ENCODE measurements at regions not wholly inside any gene's neighbourhood (a gene's known extent, or its start where the extent isn't known, plus 50 kb on each side); places are given as distances from the start of the nearest gene placed in this dataset.
"Not testable (repeated sequence)": the region's sequence is repeated elsewhere in the genome, so short reads cannot be mapped to it uniquely, and the experiment has no call there.

DNA sequence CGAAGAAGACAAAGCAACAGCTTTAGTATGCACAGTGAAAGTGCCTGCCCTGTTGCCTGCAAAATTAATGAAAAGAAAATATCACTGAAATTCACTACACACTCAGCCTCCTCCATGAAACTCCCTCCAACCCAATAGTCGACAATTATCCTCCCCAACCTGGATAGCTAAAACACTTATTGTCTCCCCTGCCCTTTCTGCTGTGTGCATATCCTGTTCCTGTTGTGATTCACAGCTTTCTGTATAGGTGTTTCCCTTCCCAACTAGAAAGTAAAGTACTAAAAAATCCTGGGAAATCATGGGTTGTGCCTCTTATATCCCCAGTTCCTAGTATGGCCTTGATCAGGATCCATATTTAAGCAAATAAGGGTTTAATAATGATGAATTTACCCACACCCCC is 412.1 kb downstream of the LTN1 start:
- no peak for DNase-seq

DNA sequence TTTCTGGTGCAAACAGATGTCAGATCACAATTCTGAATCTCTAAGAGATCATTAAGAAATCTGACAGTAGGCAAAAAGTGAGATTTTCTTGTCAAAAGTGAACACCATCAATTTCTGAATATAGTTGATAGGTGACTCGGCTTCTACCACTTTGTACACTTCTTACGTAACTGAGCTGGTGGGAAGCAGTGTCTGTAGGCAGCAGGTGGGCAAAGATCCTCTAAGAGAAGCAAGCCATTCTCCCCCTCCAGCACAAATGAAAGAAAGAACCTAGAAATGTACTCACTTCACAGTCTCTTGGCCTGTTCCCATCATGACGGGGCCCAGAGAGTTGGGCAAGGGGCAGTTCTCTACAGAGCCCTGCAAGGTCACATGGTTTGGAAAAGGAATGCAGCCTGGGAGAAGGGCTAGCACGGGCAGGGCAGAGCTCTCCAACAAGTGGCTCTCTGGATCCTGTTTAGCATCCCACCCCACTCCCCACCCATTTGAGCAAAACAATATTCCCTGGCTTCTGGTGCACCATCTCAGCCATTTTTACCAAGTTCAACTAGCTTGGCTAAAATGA is 412.6 kb downstream of the LTN1 start:
- no peak for DNase-seq

DNA sequence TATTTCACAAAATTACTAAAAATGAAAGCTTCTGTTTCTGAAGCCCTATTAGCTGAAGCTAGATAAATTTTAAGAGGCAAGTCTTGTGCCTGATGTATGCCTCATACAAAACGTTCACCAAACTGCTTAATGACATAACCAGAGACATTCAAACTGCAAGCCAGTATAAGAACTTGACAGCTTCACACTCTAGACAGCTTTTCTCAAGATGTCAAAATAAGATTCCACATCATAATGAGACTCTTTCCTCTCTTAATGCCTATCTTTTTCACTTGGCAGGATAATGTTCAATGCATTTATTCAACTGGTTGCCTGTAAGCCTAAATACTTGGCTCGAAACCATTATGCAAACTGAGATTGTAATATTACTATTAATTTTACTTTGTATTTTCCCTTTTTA is 424.0 kb downstream of the LTN1 start:
- DNase-seq, result no peak

DNA sequence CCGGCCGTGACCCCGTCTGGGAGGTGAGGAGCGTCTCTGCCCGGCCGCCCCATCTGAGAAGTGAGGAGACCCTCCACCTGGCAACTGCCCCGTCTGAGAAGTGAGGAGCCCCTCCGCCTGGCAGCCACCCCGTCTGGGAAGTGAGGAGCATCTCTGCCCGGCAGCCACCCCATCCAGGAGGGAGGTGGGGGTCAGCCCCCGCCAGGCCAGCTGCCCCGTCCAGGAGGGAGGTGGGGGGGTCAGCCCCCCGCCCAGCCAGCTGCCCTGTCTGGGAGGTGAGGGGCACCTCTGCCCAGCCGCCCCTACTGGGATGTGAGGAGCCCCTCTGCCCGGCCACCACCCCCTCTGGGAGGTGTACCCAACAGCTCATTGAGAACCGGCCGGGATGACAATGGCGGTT is 428.7 kb downstream of the LTN1 start:
- not testable (repeated sequence) for DNase-seq

DNA sequence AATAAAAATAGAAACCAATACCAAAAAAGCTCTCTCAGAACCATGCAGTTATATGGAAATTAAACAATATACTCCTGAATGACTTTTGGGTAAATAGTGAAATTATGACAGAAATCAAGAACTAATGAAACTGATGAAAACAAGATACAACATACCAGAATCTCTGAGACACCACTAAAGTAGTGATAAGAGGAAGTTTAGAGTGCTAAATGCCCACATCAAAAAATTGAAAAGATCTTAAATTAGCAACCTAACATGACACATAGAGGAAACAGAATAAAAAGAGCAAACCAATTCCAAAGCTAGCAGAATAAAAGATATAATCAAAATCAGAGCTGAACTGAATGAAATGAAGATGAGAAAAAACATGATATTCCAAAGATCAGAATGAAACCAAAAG is 430.9 kb downstream of the LTN1 start:
- DNase-seq, result no peak

DNA sequence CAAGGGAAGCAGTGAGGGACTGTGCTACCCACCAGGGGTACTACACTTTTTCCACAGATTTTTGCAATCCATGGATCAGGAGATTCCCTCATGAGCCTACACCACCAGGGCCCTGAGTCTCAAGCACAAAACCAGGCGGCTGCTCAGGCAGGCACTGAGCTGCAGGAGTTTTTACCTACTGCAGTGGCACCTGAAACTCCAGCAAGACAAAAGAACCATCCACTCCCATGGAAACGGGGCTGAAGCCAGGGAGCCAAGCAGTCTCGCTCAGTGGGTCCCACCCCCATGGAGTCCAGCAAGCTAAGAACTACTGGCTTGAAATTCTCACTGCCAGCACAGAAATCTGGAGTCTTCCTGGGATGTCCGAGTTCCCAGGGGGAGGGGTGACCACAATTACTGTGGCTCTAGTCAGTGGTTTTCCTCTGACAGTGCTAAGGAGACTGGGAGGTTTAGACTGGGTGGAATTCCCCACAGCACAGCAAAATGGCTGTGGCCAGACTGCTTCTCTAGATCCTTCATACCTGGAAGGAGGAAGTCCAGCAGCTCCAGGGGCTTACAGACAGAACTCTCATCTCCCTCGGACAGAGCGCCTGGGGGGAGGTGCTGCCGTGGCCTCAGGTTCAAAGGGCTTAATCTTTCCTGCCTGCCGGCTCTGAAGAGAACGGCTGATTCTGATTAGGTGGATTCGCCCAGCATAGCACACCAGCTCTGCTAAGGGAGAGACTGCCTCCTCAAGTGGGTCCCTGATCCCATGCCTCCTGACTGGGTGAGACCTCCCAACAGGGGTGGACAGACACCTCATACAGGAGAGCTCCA is 437.8 kb downstream of the LTN1 start:
- DNase-seq, result no peak

DNA sequence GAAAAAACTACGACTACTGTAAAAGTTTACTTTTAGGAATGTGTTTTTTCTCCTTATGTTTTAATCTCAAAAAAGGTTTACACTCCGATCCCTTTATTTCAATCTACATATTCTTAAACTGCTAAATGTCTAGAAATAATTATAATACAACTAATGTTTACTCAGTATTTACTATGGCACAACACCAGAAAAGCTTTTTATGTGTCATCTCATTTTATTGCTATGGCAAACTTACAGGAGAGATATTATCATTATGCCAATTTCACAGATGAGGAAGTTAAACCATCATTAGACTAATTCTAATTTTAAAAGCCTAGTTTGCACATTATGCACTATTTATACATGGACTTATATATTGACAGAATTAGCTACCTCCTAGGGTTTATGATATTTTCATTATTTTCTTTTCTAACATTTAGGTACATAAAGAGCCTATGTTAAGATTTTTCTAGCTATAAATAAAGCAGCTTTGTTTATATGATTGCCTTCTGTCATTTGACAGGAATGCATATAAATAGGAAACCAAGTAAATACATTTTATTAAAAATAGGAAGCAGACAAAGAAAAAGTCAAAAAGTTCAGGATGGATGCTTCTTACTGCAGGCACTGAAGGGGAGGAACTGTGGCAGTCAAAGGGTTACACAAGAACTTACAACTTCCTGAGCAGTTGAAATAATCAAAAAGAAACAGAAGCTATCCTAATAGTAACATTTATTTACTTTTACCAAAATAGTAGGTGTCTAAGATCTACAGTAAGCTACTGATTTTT is 442.4 kb downstream of the LTN1 start:
- DNase-seq, result no peak

DNA sequence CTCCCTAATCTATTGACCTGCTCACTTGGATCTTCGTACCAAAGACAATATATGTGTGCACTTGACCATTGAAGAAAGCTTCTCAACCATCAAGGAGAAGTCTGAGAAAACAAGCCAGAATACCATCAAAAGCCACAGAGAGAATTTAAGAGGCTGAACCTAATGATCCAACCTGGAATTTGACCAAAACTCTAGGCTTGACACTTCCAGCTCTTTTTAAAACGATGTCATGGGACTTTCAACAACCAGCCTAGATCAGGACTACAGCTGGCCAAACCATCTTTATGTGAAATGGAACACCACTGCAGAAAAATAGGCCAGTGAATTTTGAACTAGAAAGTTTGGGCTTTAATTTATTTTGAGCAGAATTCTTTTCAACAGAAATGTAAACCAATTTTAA is 444.4 kb downstream of the LTN1 start:
- DNase-seq, result no peak

DNA sequence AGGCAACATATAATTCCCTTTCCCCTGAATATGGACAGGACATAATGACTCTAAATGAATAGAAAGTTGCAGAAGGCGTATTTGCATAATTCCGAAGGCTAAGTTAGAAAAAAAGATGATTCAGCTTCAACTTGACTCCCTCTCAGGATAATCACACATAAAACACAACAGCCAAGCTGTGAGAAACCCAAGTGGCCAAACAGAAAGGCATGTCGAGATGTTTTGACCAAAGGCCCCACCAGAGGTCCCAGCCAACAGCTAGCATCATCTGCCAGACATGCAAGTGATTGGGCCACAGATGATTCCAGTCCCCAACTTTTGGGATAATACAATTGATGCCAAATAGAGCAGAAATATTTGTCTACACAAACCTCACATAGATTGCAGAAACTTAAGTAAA is 444.9 kb downstream of the LTN1 start:
- no peak for DNase-seq

DNA sequence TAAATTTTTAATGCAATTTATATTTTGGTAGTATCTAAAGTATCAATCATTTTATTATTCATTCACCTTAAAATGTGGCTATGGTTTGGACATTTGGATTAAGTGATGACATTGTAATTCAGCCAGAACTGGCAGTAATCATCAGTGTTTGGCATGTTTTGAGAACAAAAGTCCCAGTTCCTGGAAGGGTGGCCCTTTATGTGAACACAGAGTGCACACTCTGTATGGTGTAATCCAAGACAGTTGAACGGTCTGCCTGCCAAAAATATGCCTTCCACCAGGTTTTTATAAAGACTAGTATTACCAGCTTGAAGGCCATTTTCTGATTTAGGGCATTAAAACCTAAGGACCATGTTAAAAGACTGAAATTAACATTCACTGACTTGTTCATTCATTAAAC is 448.7 kb downstream of the LTN1 start:
- DNase-seq, result no peak

DNA sequence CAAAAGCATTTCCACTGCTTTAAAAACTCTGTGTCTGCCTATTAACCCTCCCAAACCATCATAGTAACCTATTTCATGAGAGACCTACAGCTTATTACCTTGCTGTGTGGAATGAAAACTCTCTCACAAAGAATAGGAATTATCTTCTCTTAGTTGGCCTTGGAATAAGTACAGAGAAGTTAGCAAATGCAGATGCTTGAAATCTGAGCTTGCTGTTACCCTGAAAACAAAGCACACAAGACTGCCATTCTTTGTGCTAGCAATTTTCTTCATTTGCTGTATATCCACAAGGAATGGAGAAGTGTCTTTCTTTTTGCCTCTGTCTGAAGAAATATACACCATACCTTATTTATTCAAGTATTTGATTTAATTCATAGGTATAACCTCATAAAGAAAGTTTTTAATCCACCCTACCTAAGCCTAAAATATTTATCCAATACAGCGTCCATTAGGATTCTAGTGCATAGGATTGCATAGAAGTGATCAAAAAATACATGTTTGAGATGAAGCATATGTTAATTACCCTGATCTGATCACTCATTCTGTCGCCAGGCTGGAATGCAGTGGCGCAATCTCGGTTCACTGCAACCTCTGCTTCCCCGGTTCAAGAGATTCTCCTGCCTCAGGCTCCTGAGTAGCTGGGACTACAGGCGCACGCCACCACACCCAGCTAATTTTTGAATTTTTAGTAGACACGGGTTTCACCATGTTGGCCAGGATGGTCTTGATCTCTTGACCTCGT is 451.1 kb downstream of the LTN1 start:
- no peak for DNase-seq

DNA sequence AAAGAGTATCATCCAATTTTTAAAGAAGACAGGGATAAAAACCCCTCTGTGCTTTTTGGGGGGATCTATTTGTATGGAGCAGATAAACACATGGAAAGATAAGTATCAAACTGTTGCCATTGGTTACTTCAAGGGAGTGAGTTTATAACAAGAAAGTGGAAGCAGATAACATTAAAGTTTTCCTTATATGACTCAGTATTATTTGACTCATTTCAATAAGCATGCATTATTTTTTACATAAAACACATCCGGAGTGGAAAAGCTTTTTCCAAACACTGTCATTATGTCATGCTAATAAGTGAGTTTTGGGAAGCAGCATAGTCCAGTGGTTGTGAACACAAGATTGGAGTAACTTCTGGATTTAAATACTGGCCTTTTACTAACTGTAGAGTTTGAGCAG is 452.2 kb downstream of the LTN1 start:
- DNase-seq, result no peak

DNA sequence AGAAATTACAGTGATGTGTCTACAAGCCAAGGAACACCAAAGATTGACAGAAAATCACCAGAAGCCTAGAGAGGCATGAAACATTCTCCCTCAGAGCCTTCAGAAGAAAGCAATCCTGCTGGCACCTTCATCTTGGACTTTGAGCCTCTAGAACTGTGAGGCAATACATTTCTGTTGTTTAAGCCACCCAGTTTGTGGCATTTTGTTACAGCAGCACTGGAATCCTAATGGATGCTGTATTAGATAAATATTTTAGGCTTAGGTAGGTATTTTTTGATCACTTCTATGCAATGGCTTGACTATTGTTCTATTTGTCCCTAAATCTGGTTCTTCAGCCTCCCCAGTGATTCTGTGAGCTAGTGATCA is 453.1 kb downstream of the LTN1 start:
- DNase-seq, result no peak

DNA sequence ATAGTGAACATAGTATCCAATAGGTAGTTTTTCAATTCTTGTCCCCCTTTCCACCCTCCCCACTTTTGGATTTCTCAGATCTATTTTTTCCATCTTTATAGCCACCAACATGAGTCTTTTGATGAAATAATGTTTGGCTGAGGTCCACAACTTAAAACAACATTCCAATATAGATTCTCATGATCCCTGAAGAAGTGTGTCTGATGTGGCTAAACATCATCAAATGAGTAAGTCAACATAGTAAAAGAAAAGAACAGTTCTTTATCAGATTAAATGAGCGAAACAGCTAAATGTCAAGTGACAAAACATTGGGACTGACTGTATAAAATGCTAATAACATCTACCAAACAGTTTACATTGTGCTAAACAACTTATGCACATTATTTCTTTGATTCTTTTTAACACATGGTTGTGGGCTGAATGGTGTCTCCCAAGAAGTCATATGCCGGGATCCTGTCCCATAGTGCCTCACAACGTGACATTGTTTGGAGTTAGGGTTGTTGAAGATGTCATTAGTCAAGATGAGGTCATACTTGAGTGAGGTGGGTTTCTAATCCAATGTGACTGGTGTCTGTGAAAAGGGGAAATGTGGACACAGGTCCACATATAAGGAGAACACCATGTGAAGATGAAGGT is 453.6 kb downstream of the LTN1 start:
- no peak for DNase-seq

DNA sequence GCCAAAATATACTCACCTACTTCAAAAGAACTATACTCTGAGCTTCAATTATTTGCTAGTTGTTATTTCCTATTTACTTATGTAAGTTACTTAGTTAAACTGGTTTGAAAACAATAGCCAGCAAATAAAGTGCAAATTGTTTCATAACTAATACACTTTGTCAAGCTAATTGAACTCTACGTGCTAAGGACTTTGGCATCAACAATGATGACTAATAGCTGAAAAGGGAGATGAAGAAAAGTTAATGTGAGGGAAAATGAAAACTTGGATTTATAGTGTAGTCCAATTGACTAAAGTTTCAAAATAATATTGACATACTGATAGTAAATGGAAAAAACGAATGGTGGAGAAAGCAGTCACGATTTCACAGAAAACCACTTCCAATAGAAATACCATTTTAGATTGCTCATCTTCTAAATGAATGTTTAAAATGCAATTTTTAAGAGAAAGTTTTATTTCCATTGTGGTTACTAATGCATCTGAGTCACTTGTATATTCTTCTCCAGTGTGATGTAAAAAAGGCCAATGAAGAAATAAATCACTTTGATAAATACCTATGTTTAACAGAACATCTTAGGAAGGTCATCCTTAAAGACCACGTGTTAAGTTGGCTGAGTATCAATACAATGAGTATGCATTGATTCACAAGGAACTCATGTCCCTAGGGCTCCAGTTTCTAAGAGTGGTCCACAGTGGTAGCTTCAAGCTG is 455.2 kb downstream of the LTN1 start:
- DNase-seq, result no peak

DNA sequence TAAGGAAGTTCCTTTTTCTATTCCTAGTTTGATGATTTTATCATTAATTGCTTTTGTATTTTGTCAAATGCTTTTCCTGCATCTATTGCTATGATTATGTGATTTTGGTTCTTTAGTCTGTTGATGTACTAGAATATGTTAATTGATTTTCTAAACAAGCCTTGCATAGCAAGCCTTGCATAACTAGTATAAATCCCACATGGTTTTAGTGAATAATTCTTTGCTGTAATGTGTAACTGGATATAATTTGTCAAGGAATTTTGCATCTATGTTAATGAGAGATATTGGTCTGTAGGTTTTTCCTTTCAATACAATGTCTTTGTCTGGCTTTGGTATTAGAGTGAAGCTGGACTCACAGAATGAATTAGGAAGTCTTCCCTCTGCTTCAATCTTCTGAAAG is 460.2 kb downstream of the LTN1 start:
- no peak for DNase-seq

DNA sequence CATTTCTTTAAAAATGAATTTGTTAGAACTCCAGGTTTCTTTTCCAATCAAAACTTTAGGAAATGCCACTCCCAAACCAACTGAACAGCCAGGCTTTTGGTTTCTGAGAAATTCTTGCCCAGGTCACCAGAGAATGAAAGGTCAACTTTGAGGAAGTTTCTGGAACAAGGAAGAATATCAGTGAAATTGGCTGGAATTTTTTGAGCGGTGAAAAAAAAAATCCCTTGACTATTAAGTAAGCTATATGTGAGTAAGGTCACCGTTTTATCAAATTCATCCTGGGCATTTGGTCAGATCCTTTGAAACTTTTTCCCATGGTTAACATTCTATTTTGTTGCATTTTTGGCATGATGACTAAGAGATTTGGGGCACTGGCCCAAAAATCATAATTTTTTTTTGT is 469.3 kb downstream of the LTN1 start:
- no peak for DNase-seq

DNA sequence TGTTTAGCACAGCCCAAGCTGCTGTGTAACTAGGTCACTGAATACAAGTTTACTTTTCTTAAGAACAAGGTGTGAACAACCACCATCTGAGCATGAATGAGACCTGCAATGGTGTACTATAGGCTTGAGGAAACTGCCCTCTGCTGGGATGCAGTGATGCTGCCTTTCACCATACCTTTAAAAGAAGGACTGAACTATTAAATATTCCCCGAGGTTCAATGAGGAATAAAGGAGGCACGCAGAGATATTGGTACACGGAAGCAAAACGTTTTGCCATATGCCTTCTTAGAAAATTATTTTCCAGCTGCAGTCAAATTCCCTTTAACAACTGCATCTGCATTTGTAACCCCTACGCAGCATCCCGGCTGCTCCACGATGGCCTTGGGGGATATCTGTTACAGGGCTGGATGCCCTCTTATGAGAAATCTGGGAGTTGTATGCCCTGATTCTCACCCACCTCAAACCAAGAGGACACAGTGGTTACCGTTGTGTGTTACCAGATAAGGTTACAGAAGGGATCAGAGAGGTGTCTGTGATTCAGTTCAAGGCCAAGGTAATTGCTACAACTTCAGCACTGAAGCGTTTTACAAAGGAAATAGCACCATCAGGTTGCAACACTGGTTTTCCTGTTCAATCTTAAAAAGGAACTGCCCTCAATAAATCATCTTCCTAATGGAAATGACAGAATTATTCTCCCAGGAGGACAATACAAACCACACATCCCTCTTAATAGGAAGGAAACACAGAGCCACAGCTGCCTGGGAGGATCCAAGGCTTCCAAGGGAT is 470.5 kb downstream of the LTN1 start:
- no peak for DNase-seq

DNA sequence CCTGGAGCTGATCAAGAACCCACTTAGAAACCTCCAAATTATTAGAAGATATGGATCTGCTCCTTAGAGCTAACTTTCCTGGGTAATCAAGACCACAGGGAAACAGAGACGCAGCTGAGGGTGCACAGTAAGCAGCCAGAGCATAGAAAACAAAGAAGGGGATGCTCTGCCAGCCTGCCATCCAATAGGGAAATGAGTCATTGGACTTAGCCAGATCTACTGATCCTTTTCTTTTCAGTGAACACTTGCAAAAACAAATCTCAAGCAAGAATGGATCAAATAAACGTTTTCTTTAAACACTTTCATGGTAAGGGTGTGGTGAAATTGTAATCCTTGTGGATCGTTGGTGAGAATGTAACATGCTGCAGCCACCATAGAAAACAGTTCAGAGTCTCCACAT is 474.0 kb downstream of the LTN1 start:
- no peak for DNase-seq

DNA sequence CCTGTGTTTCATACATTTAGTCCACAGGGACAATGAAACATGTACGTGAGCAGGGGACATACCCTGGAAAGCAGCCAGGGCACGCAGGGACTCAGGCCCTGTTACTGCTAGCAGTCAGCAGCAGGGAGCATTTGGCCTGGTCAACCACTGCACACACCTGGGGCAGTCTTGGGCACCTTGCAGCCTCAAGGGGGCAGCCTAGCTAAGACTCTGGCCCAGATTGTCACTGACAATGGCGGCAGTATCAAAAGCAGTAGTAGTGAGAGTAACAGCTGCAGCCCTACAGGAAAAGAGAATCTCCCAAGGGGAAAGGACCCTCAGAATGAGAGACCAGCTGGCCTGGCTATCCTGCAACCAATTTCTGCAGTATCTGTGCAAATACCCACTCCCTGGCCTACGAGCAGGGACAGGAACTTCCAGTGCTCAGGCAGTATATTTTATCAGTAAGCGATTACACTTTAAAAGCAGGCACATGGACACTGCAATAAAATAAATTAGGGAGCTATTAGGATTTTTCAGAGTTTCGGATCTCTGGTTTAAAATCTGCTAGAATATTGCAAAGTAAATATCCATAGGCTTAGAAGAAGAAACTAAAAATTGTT is 475.6 kb downstream of the LTN1 start:
- DNase-seq, result peak; percentile 47 to 50

DNA sequence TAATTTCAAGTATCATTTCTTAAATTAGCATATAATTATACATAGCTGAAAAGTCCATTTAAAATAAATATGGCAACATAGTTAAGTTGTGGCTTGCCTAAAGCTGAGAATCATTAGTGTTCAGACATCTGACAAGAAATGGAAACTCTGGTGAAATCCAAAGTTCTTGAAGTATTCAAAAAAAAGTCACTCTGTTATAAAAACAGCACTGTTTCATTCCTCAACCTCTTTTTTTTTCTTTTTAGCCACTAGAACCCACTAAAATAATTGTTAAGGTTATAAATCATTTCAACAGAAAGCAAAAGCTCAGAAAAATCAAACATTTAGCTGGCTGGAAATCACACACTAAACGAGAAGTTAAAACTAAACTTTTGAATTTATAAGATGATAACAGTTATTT is 476.7 kb downstream of the LTN1 start:
- no peak for DNase-seq

All from activated CD4-positive, alpha-beta T cell treated with anti-CD3 and anti-CD28 coated beads, Interleukin-2, amount 50 U/mL, for 4 hours (primary cell).